CD4-positive, alpha-beta T cell treated with Interleukin-6 for 4 hours (primary cell): ENCODE measurements at regions not wholly inside any gene's neighbourhood (a gene's known extent, or its start where the extent isn't known, plus 50 kb on each side); places are given as distances from the start of the nearest gene placed in this dataset.

Experiments
- DNase-seq: peaks from one replicate; pipeline ENCODE4 v3.0.0-alpha.2; 2020; ENCODE audit warnings: mixed read lengths

- no peak for DNase-seq
These were observed 201.2 kb downstream of the CBLN2 start for GRCh38 chr18:72342933-72343332.

DNA sequence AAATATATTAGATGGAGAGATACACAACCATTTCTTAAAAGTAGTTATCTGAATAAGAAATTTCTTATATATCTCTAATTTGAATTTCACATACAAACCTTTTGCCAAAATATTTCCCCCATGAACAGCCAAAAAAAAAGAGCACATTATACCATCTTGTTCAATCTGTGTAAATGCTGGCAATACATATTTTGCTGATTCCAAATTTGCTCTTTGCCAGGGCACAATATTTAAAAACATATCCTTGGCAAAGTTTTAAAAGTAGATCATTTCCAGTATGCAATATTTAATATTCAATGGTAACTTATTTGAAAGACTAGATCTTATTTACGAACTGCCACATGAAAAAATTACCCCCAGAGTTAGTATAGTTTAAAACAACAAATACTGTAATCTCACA, 204.2 kb downstream of the CBLN2 start:
- no peak for DNase-seq

GRCh38 chr18:72336786-72337185, 207.4 kb downstream of the CBLN2 start:
- DNase-seq, result no peak

DNA sequence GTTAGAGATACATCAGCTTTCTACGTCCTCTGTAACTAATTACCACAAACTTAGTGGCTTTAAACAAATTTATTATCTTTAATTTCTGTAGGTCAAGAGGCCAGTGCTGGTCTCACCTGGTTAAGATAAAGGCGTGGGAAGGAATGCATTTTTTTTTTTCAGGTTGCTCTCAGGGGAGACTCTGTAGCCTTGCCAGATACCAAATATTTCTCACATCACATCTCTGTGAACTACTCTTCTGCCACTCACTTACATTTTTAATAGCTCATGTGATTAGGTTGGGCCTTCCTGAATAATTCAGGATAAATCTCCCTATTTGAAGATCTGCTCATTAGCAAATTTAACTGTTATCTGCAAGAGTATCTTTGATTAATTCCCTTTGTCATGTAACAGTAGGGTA, 214.6 kb downstream of the CBLN2 start:
- DNase-seq, result no peak

DNA sequence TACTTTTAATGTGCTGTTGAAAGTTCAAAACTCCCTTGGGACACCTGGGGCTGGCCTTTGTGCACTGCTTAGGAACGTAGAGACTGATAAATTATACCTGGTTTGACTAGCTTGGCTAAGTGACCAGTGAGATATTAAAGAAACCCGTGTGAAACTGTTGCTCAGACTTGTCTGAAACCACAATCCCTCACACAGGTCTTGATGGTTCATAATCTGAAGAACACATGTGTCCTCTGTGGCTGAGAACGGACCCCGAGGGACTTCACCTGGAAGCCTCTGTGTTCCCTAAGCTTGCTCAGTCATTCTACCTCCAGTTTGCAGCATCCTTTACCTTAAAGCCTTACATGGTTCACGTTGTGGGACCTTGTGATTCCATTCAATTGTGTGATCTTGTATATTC, 218.8 kb downstream of the CBLN2 start:
- DNase-seq, result no peak

DNA sequence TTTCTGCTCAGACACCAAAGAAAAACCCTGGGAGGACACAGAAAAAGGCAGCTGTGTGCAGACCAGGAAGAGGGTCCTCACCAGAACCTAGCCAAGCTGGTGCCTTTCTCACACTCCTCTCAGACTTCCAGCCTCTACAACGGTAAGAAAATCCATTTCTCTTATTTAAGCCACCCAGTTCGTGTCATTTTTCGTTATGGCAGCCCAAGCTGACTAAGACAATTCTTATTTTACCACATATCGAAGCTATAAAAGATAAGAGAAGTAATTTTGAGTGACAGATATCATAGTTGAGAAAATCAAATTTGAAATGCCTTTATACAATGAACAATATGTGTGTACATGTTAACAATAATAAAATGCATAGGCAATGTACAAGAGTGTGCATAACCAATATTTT, 219.5 kb downstream of the CBLN2 start:
- no peak for DNase-seq

GRCh38 chr18:72316497-72316896, 227.6 kb downstream of the CBLN2 start:
- DNase-seq, result no peak

GRCh38 chr18:72283148-72283925, 260.8 kb downstream of the CBLN2 start:
- no peak for DNase-seq

GRCh38 chr18:72273025-72273424, 271.1 kb downstream of the CBLN2 start:
- DNase-seq, result no peak

- no peak for DNase-seq
These were observed 282.6 kb downstream of the CBLN2 start for GRCh38 chr18:72261590-72261989.

DNA sequence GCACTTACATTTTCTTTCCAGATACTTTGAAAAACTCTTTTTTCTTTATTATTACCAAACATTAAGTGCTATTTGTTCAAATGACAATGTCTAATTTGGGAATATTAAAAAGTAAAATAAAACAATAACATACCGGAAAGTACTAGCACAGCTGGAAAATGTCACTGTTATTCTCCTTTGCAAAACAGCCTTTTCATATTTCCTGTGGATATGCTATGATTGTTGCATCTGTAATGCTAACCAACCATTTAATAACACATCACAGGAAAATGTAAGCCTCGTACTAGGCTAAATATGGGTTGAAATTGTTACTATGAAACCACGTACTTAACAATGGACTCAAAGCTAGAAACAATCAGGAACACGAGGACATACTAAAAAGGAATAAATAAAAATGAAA, 298.1 kb downstream of the CBLN2 start:
- no peak for DNase-seq

GRCh38 chr18:72235422-72235821, 308.7 kb downstream of the CBLN2 start:
- no peak for DNase-seq

- DNase-seq, result no peak
These were observed 311.0 kb downstream of the CBLN2 start for GRCh38 chr18:72233106-72233505.

DNA sequence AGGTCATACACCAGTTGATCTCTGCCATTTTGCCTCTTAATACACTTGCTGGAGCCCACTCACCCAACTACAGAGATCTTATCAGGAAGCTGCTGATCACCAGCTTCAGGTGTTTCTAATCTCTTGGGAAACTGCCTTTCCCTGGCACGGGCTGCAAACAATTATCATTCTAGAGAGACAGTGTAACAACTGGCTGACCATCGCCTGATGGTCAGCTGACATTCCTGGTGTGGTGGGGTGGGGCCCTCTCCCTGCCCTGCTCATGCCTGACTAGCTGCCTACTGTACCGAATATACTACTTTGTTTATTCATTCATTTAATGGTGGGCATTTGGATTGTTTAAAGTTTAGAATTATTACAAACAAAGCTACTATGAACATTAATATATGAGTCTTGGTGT, 311.5 kb downstream of the CBLN2 start:
- no peak for DNase-seq

DNA sequence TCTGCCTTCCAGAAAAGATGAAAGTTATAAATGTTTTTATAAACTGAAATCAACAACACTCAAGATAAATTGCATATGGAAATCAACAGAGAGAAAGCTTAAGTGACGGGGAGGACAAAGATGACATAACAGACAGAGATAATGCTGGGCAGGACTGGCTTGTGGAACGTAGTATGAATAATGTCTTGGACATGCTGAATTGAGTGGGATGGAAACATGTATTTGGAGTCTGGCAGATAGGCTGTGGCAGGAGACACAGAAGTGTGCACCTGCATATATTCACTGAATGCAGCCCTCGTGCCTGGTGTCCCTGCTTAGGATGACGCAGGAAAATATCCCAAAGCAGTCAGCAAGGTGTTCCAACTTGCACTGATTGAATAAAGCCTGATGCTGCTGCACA, 318.2 kb downstream of the CBLN2 start:
- no peak for DNase-seq

DNA sequence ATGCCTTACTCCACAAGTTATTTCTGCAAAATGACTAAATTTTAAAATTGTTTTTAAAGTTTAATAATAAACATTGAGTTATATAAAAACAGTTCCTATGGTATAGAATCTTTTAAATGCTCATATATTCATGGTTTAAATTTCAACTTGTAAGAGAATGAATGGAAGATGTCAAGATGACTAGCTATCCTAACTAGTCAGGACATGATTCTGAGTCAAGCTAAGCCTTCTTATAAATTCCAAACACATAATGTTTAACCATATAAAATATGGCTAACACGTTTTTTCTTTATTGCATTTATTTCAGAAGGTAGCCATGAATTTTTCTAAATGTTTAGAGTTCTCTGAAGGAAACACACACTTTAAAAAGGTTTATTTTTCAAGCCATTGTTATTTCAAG, 320.4 kb downstream of the CBLN2 start:
- DNase-seq, result no peak

DNA sequence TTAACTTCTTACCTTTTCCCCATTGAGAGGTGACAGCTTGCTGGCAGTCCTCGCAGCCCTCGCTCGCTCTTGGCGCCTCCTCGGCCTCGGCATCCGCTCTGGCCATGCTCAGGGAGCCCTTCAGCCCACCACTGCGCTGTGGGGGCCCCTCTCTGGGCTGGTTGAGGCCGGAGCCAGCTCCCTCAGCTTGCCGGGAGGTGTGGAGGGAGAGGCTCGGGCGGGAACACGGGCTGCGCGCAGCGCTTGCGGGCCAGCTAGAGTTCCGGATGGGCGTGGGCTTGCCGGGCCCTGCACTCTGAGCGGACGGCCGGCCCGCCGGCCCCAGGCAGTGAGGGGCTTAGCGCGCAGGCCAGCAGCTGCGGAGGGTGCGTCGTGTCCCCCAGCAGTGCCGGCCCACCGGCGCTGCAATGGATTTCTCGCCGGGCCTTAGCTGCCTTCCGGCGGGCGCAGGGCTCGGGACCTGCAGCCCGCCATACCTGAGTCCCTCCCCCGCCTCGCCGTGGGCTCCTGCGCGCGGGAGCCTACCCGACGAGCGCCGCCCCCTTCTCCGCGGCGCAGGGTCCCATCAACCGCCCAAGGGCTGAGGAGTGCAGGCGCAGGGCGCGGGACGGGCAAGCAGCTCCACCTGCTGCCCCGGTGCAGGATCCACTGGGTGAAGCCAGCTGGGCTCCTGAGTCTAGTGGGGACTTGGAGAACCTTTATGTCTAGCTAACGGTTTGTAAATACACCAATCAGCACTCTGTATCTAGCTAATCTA, 335.0 kb downstream of the CBLN2 start:
- DNase-seq, result no peak

DNA sequence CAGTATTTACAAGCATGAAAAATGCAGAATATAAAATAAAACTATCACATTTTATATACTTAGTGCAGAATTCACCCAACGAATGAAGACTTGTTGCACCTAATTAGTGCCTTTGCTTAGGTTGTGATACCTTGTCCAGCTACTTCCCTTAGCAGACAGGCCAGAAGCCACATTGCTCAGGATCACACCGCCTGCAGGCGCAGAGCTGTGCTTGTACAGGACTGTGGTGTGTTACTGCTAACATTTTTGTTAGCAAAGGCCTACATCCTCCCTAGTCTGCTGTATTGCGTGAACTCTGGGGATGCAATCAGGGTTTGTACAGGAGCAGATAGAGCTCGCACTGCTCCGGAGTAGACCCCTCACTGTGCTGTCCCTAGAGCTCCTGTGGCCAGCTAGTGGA, 336.9 kb downstream of the CBLN2 start:
- no peak for DNase-seq

- no peak for DNase-seq
These were observed 337.3 kb downstream of the CBLN2 start for GRCh38 chr18:72206814-72207213.

DNA sequence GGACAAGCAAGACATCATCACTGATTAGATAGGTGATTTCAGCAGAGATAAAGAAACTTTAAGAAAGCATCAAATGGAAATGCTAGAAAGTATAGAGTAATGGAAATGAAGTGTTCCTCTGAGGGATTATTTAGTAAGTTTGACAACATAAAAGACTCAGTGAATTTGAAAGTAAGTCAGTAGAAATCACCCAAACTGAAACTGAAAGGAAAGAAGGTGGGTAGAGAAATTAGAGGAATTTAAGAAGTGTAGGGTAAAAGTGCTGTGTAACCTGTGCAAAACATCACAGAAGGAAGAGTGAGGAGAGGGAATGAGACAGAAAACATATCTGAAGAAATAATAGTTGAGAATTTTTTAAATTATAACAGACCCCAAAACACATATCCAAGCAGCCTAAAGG, 343.1 kb downstream of the CBLN2 start:
- DNase-seq, result no peak

DNA sequence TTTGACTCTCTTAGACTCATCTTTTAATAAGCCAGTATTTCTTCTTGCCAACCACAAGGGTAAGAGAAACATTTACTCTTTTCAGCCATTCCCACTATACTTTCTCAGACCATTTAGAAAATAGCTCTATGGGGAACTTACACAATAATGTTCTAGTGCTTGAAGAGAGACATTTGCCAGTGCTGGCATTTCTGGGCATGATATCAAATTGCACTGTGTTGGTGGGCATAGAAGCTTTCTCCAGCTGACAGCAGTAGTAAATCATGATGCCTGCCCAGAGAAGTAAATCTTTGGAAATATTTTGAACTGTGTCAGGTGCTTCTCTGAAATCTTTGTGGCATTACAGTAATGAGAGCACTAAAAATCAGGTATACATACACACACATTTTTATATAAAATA, 346.6 kb downstream of the CBLN2 start:
- DNase-seq, result no peak

GRCh38 chr18:72194072-72194471, 350.1 kb downstream of the CBLN2 start:
- no peak for DNase-seq

GRCh38 chr18:72187956-72188355, 356.2 kb downstream of the CBLN2 start:
- DNase-seq, result no peak

DNA sequence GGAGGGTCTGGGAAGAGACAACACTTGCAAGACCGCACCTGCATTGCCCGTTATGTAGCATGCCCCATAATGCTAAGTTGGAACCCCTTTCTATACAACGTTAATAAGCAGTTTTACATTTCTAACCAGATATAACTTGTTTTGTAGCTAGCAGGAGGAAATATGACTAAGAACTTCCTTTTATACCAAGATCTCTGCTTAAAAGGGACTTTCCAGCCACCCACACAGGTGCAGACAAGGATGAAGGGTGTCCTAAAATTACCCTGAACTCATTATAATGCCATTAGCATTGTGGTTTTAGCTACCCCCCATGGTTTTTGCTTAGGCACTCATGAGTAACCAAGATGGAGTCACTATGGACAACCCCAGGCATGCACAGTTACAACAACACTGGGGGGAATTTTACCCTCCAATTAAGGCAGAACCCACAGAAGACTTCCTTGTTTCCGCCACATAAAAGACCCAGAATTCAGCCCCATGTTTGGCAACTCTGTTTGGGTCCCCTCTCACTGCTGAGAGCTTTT, 362.8 kb downstream of the CBLN2 start:
- no peak for DNase-seq
